Neural progenitor cell (in vitro differentiated cells): ENCODE measurements at regions not wholly inside any gene's neighbourhood (a gene's known extent, or its start where the extent isn't known, plus 50 kb on each side); places are given as distances from the start of the nearest gene placed in this dataset.

Source experiments
- DNase-seq: peaks from one replicate; pipeline ENCODE4 v3.0.0-alpha.2; 2016; ENCODE audit warnings: low spot score
- H2AFZ ChIP-seq: fragments of 200-600 bp; sonication (generic); replicated peaks from 2 replicates; pipeline ENCODE4 v1.6.1; 2016; ENCODE audit warnings: antibody characterized with exemption
- H3F3A ChIP-seq: fragments of 200-600 bp; sonication (generic); 2 replicates; pipeline ENCODE4 v1.6.1; 2016; ENCODE audit warnings: antibody characterized with exemption, low read depth
- H3K27ac ChIP-seq: fragments of 200-600 bp; sonication (generic); 2 replicates; pipeline ENCODE4 v1.5.1; 2016; ENCODE audit warnings: mild to moderate bottlenecking
- H3K27me3 ChIP-seq: fragments of 200-600 bp; sonication (generic); 2 replicates; pipeline ENCODE4 v1.6.1; 2016; ENCODE audit warnings: mild to moderate bottlenecking, moderate library complexity
- H3K36me3 ChIP-seq: fragments of 200-600 bp; sonication (generic); 2 replicates; pipeline ENCODE4 v1.5.1; 2016
- H3K4me1 ChIP-seq: fragments of 200-600 bp; sonication (generic); 2 replicates; pipeline ENCODE4 v1.6.1; 2016; ENCODE audit warnings: mixed run types
- H3K4me2 ChIP-seq: fragments of 200-600 bp; sonication (generic); 2 replicates; pipeline ENCODE4 v1.6.1; 2016
- H3K4me3 ChIP-seq: fragments of 200-600 bp; sonication (generic); 2 replicates; pipeline ENCODE4 v1.5.1; 2016
- H3K79me2 ChIP-seq: fragments of 200-600 bp; sonication (generic); 2 replicates; pipeline ENCODE4 v1.6.1; 2016; ENCODE audit warnings: low read depth
- H3K9ac ChIP-seq: fragments of 200-600 bp; sonication (generic); 2 replicates; pipeline ENCODE4 v1.6.1; 2016
- H3K9me3 ChIP-seq: fragments of 200-600 bp; sonication (generic); 2 replicates; pipeline ENCODE4 v1.5.1; 2016; ENCODE audit warnings: low read depth
- H4K20me1 ChIP-seq: fragments of 200-600 bp; sonication (generic); 2 replicates; pipeline ENCODE4 v1.6.1; 2016; ENCODE audit warnings: low read depth
- H3K27ac Mint-ChIP-seq: 3 replicates; pipeline ENCODE4 v1.8.0; 2021; ENCODE audit warnings: mixed read lengths
- H3K27me3 Mint-ChIP-seq: 2 replicates; pipeline ENCODE4 v1.8.0; 2022; ENCODE audit warnings: low read depth, mild to moderate bottlenecking, inconsistent platforms, moderate library complexity, mixed read lengths; ENCODE audit not compliant: insufficient read depth
- H3K36me3 Mint-ChIP-seq: 3 replicates; pipeline ENCODE4 v1.8.0; 2021; ENCODE audit warnings: mixed read lengths
- H3K4me1 Mint-ChIP-seq: 3 replicates; pipeline ENCODE4 v1.8.0; 2021; ENCODE audit warnings: mixed read lengths
- H3K4me3 Mint-ChIP-seq: 3 replicates; pipeline ENCODE4 v1.8.0; 2021; ENCODE audit warnings: mild to moderate bottlenecking, moderate library complexity, mixed read lengths
- H3K9me3 Mint-ChIP-seq: 3 replicates; pipeline ENCODE4 v1.8.0; 2020; ENCODE audit warnings: mixed read lengths
- EZH2 ChIP-seq: fragments of 200-600 bp; sonication (generic); IDR thresholded peaks from 2 replicates; pipeline ENCODE4 v1.6.1; 2017; ENCODE audit warnings: antibody characterized with exemption, mild to moderate bottlenecking, moderate library complexity
- EZH2phosphoT487 ChIP-seq: fragments of 200-600 bp; sonication (generic); IDR thresholded peaks from 2 replicates; pipeline ENCODE4 v1.6.1; 2017; ENCODE audit warnings: antibody characterized with exemption
- TF ChIP-seq, protein P1 (sequence below): fragments of 200-600 bp; sonication (generic); IDR thresholded peaks from 2 replicates; pipeline ENCODE4 v1.5.1; 2017; ENCODE audit warnings: antibody characterized with exemption, mild to moderate bottlenecking

DNA sequence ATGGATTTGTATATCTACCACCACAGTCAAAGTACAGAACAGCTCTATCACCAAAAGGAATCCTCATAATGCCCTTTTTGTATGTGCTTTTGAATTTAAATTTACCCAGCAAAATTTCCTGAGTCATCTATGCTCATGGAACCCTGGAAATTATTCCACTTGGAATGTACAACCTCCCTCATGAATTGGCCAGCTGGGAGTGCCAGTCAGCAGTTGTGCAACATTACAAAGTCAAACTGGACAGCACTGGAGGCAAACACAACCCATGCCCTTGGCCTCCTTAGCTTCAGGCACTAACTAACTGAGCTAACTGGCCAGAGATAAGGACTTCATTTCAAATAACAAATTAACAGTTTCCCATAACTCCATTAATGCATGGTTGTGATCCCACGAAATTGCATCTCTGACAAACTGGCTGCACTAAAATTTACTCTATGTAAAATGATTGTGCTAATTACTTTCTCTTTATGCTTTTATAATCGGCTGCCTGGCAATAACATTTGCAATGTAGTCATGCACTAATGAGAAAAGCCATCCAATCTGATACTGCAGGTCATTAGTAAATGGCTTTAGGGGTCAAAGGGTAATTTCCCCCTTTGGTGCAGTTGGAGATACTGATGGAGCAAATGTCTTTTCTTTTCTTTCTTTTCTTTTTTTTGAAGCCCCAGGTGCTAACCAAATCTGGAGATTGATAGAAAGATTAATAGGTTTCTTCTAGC, 270.5 kb downstream of the ACTR3 start:
- Histone ChIP-seq H3K4me1 (no peaks in the 10 kb centered on the region), H3K36me3 (no peaks in the 10 kb centered on the region), H2AFZ (no peak overlapping the region), H4K20me1 (no peaks in the 10 kb centered on the region), H3K9me3 (no peaks in the 10 kb centered on the region), H3K27me3 (no peaks in the 10 kb centered on the region), H3K27ac (no peak overlapping the region), H3F3A (no peaks in the 10 kb centered on the region), H3K9ac (no peak overlapping the region), H3K4me3 (no peak overlapping the region), H3K4me2 (no peak overlapping the region), H3K79me2 (no peaks in the 10 kb centered on the region)
- Mint-ChIP-seq H3K4me3 (no peak overlapping the region), H3K27ac (no peak overlapping the region), H3K27me3 (peaks cover 4% of the 10 kb centered on the region), H3K4me1 (peaks cover 18% of the 10 kb centered on the region), H3K9me3 (peaks cover 3% of the 10 kb centered on the region), H3K36me3 (no peaks in the 10 kb centered on the region)
- no peak for TF ChIP-seq EZH2
- TF ChIP-seq, protein P1, sequence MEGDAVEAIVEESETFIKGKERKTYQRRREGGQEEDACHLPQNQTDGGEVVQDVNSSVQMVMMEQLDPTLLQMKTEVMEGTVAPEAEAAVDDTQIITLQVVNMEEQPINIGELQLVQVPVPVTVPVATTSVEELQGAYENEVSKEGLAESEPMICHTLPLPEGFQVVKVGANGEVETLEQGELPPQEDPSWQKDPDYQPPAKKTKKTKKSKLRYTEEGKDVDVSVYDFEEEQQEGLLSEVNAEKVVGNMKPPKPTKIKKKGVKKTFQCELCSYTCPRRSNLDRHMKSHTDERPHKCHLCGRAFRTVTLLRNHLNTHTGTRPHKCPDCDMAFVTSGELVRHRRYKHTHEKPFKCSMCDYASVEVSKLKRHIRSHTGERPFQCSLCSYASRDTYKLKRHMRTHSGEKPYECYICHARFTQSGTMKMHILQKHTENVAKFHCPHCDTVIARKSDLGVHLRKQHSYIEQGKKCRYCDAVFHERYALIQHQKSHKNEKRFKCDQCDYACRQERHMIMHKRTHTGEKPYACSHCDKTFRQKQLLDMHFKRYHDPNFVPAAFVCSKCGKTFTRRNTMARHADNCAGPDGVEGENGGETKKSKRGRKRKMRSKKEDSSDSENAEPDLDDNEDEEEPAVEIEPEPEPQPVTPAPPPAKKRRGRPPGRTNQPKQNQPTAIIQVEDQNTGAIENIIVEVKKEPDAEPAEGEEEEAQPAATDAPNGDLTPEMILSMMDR = no peak
- no peak for TF ChIP-seq EZH2phosphoT487
- no peak for DNase-seq

DNA sequence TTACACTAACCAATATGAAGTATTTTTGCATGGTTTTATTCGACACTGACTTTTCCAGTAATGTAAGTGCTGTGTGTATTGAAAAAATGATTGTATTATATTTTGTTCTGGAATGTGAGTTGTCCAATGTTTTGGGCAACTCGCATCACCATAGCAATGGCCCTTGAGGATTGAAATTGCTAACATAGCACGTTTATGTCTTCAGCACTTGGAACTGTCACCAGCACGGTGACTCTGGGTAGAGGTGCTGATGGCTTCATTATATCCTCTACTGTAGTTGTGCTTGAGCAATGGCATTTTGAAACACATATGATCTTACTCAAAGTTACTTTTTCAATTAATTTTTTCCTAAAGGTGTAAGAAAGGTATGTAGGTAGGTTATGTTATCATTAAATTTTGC, 271.5 kb downstream of the ACTR3 start:
- Mint-ChIP-seq H3K36me3 (no peaks in the 10 kb centered on the region), H3K27me3 (peaks cover 4% of the 10 kb centered on the region), H3K4me3 (no peak overlapping the region), H3K27ac (no peak overlapping the region), H3K9me3 (peaks cover 5% of the 10 kb centered on the region), H3K4me1 (peaks cover 12% of the 10 kb centered on the region)
- no peaks in the 10 kb centered on the region for H3K36me3 ChIP-seq
- H3K27ac ChIP-seq = no peak overlapping the region
- no peak overlapping the region for H3K4me2 ChIP-seq
- H3K4me1 ChIP-seq = no peaks in the 10 kb centered on the region
- H3K79me2 ChIP-seq = no peaks in the 10 kb centered on the region
- H3F3A ChIP-seq = no peaks in the 10 kb centered on the region
- H3K27me3 ChIP-seq = no peaks in the 10 kb centered on the region
- no peak overlapping the region for H2AFZ ChIP-seq
- TF ChIP-seq EZH2phosphoT487 (no peak), EZH2 (no peak)
- TF ChIP-seq, protein P1 = no peak
- DNase-seq = no peak
- H3K9me3 ChIP-seq = no peaks in the 10 kb centered on the region
- H4K20me1 ChIP-seq = no peaks in the 10 kb centered on the region
- H3K9ac ChIP-seq = no peak overlapping the region
- no peak overlapping the region for H3K4me3 ChIP-seq

DNA sequence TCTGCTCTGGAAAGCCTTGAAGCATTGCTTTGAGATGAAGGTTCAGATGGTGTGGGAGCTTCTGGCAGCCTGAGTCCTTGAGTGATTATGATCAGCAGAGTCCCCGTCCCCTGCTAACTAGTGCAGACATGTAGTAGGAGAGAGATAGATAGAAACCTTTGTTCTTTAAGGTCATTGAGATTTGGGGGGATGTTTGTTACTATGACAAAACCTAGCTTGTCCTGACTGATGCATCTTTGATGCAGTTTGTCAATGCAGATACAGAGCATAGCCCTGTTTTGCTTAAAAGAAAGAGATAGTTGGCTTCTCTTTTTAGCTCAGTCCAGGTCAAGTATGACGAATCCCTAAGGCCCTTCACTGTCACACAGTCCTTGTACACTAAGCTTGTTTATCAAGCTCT, 274.6 kb upstream of the DPP10 start:
- Mint-ChIP-seq H3K27me3 (peaks cover 9% of the 10 kb centered on the region), H3K4me3 (no peak overlapping the region), H3K4me1 (peaks cover 5% of the 10 kb centered on the region), H3K36me3 (no peaks in the 10 kb centered on the region), H3K27ac (no peak overlapping the region), H3K9me3 (peaks cover 5% of the 10 kb centered on the region)
- Histone ChIP-seq H3K27ac (no peak overlapping the region), H4K20me1 (no peaks in the 10 kb centered on the region), H3K27me3 (no peaks in the 10 kb centered on the region), H3K79me2 (no peaks in the 10 kb centered on the region), H3K9ac (no peak overlapping the region), H3K9me3 (no peaks in the 10 kb centered on the region), H2AFZ (no peak overlapping the region), H3K36me3 (no peaks in the 10 kb centered on the region), H3F3A (no peaks in the 10 kb centered on the region), H3K4me1 (no peaks in the 10 kb centered on the region), H3K4me2 (no peak overlapping the region), H3K4me3 (no peak overlapping the region)
- TF ChIP-seq, protein P1 = no peak
- DNase-seq = no peak
